Sigmoid colon (tissue), 6 donors: ENCODE measurements at regions not wholly inside any gene's neighbourhood (a gene's known extent, or its start where the extent isn't known, plus 50 kb on each side); places are given as distances from the start of the nearest gene placed in this dataset.
A peak's percentile ranks its signal among the peaks of the same experiment; 100 is the strongest.

Experiments
- DNase-seq: peaks from one replicate; pipeline ENCODE4 v3.0.0-alpha.2; 2019
- H3K27ac ChIP-seq, 4 donors: fragments of 200-600 bp; sonication (generic); one replicate each; pipeline ENCODE4 v1.5.1; 2016 to 2019; ENCODE audit warnings: mild to moderate bottlenecking in 1 of 4
- H3K27me3 ChIP-seq, 3 donors: fragments of 200-600 bp; sonication (generic); one replicate each; pipeline ENCODE4 v1.5.1; 2019; ENCODE audit warnings: mild to moderate bottlenecking in 1 of 3
- H3K36me3 ChIP-seq, 4 donors: fragments of 200-600 bp; sonication (generic); one replicate each; pipeline ENCODE4 v1.5.1; 2016 to 2019
- H3K4me1 ChIP-seq, 4 donors: fragments of 200-600 bp; sonication (generic); one replicate each; pipeline ENCODE4 v1.5.1; 2017 to 2019
- H3K4me3 ChIP-seq, 4 donors: fragments of 200-600 bp; sonication (generic); one replicate each; pipeline ENCODE4 v1.5.1; 2017 to 2019; ENCODE audit warnings: mild to moderate bottlenecking in 2 of 4, moderate library complexity in 1 of 4
- H3K9me3 ChIP-seq, 4 donors: fragments of 200-600 bp in 3 of 4; sonication (generic) in 3 of 4; one replicate each; pipeline versions ENCODE4 v1.5.1 to v1.6.1; 2013 to 2019
- CTCF ChIP-seq, 4 experiments: fragments of 450-650 bp in 3 of 4; fragments of 200-600 bp in 1 of 4; IDR thresholded peaks; one replicate each; pipeline ENCODE4 v1.5.1; 2016 to 2019; ENCODE audit warnings: antibody characterized with exemption in 4 of 4, mild to moderate bottlenecking in 3 of 4, moderate library complexity in 2 of 4
- EP300 ChIP-seq, 4 donors: sonication (generic); formaldehyde crosslinking; IDR thresholded peaks; one replicate each; pipeline ENCODE4 v1.6.1; 2017; ENCODE audit warnings: antibody characterized with exemption in 4 of 4
- POLR2A ChIP-seq, 2 donors: fragments of 450-650 bp; IDR thresholded peaks; one replicate each; pipeline ENCODE4 v1.6.1; 2016; ENCODE audit warnings: antibody characterized with exemption in 2 of 2, mild to moderate bottlenecking in 2 of 2, moderate library complexity in 2 of 2
- POLR2AphosphoS5 ChIP-seq, 4 donors: sonication (generic); formaldehyde crosslinking; IDR thresholded peaks; one replicate each; pipeline ENCODE4 v1.6.1; 2017; ENCODE audit warnings: antibody characterized with exemption in 4 of 4
- WGBS, 2 donors: extraction: QIAGEN DNeasy Blood & Tissue Kit; methylation state at CpG; one replicate each; pipeline ENCODE4 v1.1.7; 2013; 5-methylcytosine and 5-hydroxymethylcytosine counted together
- intact Hi-C: fragments of 100-400 bp; cut with DNase I; formaldehyde crosslinking; loops from one replicate; pipeline ENCODE4 v1.15.1; 2023
- donor health status: healthy with polysubstance abuse.
- donor health status: healthy.

GRCh38 chr7:22554184-22554583, 54.2 kb upstream of the STEAP1B start:
- Histone ChIP-seq H3K9me3 (no peaks in the 10 kb centered on the region), H3K36me3 (no peaks in the 10 kb centered on the region), H3K4me1 (peaks cover 0 to 12% (median 10%) of the 10 kb centered on the region in 4 donors), H3K4me3 (no peak overlapping the region), H3K27ac (no peak overlapping the region), H3K27me3 (peaks cover 4 to 15% (median 12%) of the 10 kb centered on the region in 3 donors)
- 80 to 93% methylated on average over 5 of the region's 5 CpGs for WGBS, 2 donors
- DNase-seq, result peak; percentile 14
- TF ChIP-seq CTCF (IDR thresholded peaks at IDR 0.05) (no peak), EP300 (IDR thresholded peaks at IDR 0.05) (no peak), POLR2AphosphoS5 (IDR thresholded peaks at IDR 0.05) (no peak), POLR2A (IDR thresholded peaks at IDR 0.05) (no peak)
- intact Hi-C loops, result no loop called here

- Histone ChIP-seq H3K9me3 (no peaks in the 10 kb centered on the region), H3K36me3 (no peaks in the 10 kb centered on the region), H3K27ac (no peak overlapping the region), H3K4me3 (no peak overlapping the region), H3K27me3 (peaks cover 4 to 30% (median 15%) of the 10 kb centered on the region in 3 donors), H3K4me1 (peaks cover 0 to 12% (median 10%) of the 10 kb centered on the region in 4 donors)
- 79 to 83% methylated on average over 8 of the region's 8 CpGs for WGBS, 2 donors
- intact Hi-C loops, result no loop called here
- peak; percentile 25 for DNase-seq
- no peak for TF ChIP-seq POLR2AphosphoS5 (IDR thresholded peaks at IDR 0.05)
- no peak for TF ChIP-seq EP300 (IDR thresholded peaks at IDR 0.05)
- TF ChIP-seq CTCF (IDR thresholded peaks at IDR 0.05), result no peak
- TF ChIP-seq POLR2A (IDR thresholded peaks at IDR 0.05), result no peak
Observed at GRCh38 chr7:22551768-22552513, 52.0 kb upstream of the STEAP1B start.

GRCh38 chr7:22550514-22551030, 50.6 kb upstream of the STEAP1B start:
- no peak for TF ChIP-seq POLR2A (IDR thresholded peaks at IDR 0.05)
- TF ChIP-seq EP300 (IDR thresholded peaks at IDR 0.05), result no peak
- no peak for TF ChIP-seq CTCF (IDR thresholded peaks at IDR 0.05)
- no peak for TF ChIP-seq POLR2AphosphoS5 (IDR thresholded peaks at IDR 0.05)
- intact Hi-C loops, result no loop called here
- H3K27me3 ChIP-seq, result peaks cover 4 to 42% (median 15%) of the 10 kb centered on the region in 3 donors
- H3K4me1 ChIP-seq, result peaks cover 0 to 12% (median 10%) of the 10 kb centered on the region in 4 donors
- H3K9me3 ChIP-seq, result no peaks in the 10 kb centered on the region
- DNase-seq, result no peak
- 24 to 49% methylated on average over 6 of the region's 6 CpGs for WGBS, 2 donors
- peak overlapping the region in 1 of 4 donors; percentile 28 for H3K4me3 ChIP-seq
- H3K27ac ChIP-seq, result no peak overlapping the region
- H3K36me3 ChIP-seq, result no peaks in the 10 kb centered on the region

- H3K4me3 ChIP-seq, result peak overlapping the region in 2 of 4 donors; percentile 24 to 28
- peak; percentile 61 for DNase-seq
Observed at GRCh38 chr7:22549667-22550513, 49.9 kb upstream of the STEAP1B start.

More at GRCh38 chr7:22549667-22550513, 49.9 kb upstream of the STEAP1B start:
- Histone ChIP-seq H3K9me3 (no peaks in the 10 kb centered on the region), H3K27me3 (peaks cover 4 to 47% (median 15%) of the 10 kb centered on the region in 3 donors), H3K27ac (no peak overlapping the region), H3K4me1 (peaks cover 0 to 12% (median 10%) of the 10 kb centered on the region in 4 donors), H3K36me3 (no peaks in the 10 kb centered on the region)
- intact Hi-C loops, result no loop called here
- WGBS, 2 donors, result 4 to 13% methylated on average over 48 of the region's 48 CpGs
- TF ChIP-seq POLR2AphosphoS5 (IDR thresholded peaks at IDR 0.05) (no peak), CTCF (IDR thresholded peaks at IDR 0.05) (peak in 1 of 4 experiments; percentile 37)
